GM03348 (cell line): ENCODE measurements at regions not wholly inside any gene's neighbourhood (a gene's known extent, or its start where the extent isn't known, plus 50 kb on each side); places are given as distances from the start of the nearest gene placed in this dataset.

ENCODE experiments used
- DNase-seq: peaks from one replicate; pipeline ENCODE4 v3.0.0; 2012; ENCODE audit warnings: low spot score

GRCh38 chr12:94062796-94063635 is 85.4 kb upstream of the PLXNC1 start:
- no peak for DNase-seq

- no peak for DNase-seq
These were observed 77.9 kb upstream of the PLXNC1 start for GRCh38 chr12:94070520-94070919.

GRCh38 chr12:94071258-94071657 is 77.1 kb upstream of the PLXNC1 start:
- DNase-seq, result no peak

GRCh38 chr12:94073441-94074051 is 74.8 kb upstream of the PLXNC1 start:
- peak; percentile 12 for DNase-seq

GRCh38 chr12:94074216-94074979 is 74.0 kb upstream of the PLXNC1 start:
- DNase-seq, result peak; percentile 10

GRCh38 chr12:94074980-94075629 is 73.3 kb upstream of the PLXNC1 start:
- DNase-seq, result peak; percentile 90

GRCh38 chr12:94077209-94077608 is 71.2 kb upstream of the PLXNC1 start:
- DNase-seq, result no peak

- no peak for DNase-seq
These were observed 70.1 kb upstream of the PLXNC1 start for GRCh38 chr12:94078138-94078723.

- DNase-seq, result no peak
These were observed 69.5 kb upstream of the PLXNC1 start for GRCh38 chr12:94078736-94079509.

- DNase-seq, result no peak
These were observed 68.6 kb upstream of the PLXNC1 start for GRCh38 chr12:94079566-94080340.

- DNase-seq, result no peak
These were observed 67.9 kb upstream of the PLXNC1 start for GRCh38 chr12:94080341-94081009.

GRCh38 chr12:94082690-94083089 is 65.7 kb upstream of the PLXNC1 start:
- no peak for DNase-seq

GRCh38 chr12:94089891-94090290 is 58.5 kb upstream of the PLXNC1 start:
- peak; percentile 19 for DNase-seq

GRCh38 chr12:94091624-94092023 is 56.8 kb upstream of the PLXNC1 start:
- peak; percentile 19 for DNase-seq

GRCh38 chr12:94092516-94093241 is 55.7 kb upstream of the PLXNC1 start:
- no peak for DNase-seq

- DNase-seq, result no peak
These were observed 53.7 kb upstream of the PLXNC1 start for GRCh38 chr12:94094700-94095099.

- no peak for DNase-seq
These were observed 52.8 kb upstream of the PLXNC1 start for GRCh38 chr12:94095618-94096017.

GRCh38 chr12:94098466-94098865 is 49.9 kb upstream of the PLXNC1 start:
- DNase-seq, result peak; percentile 78
